NT2/D1 (cell line): ENCODE measurements at regions not wholly inside any gene's neighbourhood (a gene's known extent, or its start where the extent isn't known, plus 50 kb on each side); places are given as distances from the start of the nearest gene placed in this dataset.
A peak's percentile ranks its signal among the peaks of the same experiment; 100 is the strongest.

ENCODE experiments used
- DNase-seq: peaks from one replicate; pipeline ENCODE4 v3.0.0-alpha.2; 2011; ENCODE audit warnings: low read depth, low spot score
- H3K27me3 ChIP-seq: 2 replicates; pipeline ENCODE4 v1.6.0; 2011; ENCODE audit warnings: mild to moderate bottlenecking; ENCODE audit not compliant: insufficient read length, insufficient read depth
- H3K36me3 ChIP-seq: 2 replicates; pipeline ENCODE4 v1.6.1; 2011; ENCODE audit warnings: mild to moderate bottlenecking, low read length, mixed read lengths; ENCODE audit not compliant: insufficient read depth, insufficient read length
- H3K4me1 ChIP-seq: 2 replicates; pipeline ENCODE4 v1.5.1; 2011; ENCODE audit not compliant: insufficient read depth, insufficient read length
- H3K4me3 ChIP-seq: 2 replicates; pipeline ENCODE4 v1.5.1; 2011; ENCODE audit warnings: low read depth; ENCODE audit not compliant: insufficient read length
- H3K9ac ChIP-seq: 2 replicates; pipeline ENCODE4 v1.6.0; 2011; ENCODE audit warnings: low read depth; ENCODE audit not compliant: insufficient read length
- H3K9me3 ChIP-seq: 2 replicates; pipeline ENCODE4 v1.5.1; 2011; ENCODE audit warnings: mild to moderate bottlenecking, low read length; ENCODE audit not compliant: insufficient read depth
- SUZ12 ChIP-seq: IDR thresholded peaks from 2 replicates; pipeline ENCODE4 v1.6.1; 2011; ENCODE audit not compliant: insufficient read length, insufficient read depth; ENCODE audit errors: extremely low read depth
- YY1 ChIP-seq: IDR thresholded peaks from 2 replicates; pipeline ENCODE4 v1.6.1; 2011; ENCODE audit not compliant: insufficient read length, insufficient read depth
- ZNF274 ChIP-seq: IDR thresholded peaks from 2 replicates; pipeline ENCODE4 v1.6.1; 2011; ENCODE audit warnings: mild to moderate bottlenecking, low read depth, low read length

DNA sequence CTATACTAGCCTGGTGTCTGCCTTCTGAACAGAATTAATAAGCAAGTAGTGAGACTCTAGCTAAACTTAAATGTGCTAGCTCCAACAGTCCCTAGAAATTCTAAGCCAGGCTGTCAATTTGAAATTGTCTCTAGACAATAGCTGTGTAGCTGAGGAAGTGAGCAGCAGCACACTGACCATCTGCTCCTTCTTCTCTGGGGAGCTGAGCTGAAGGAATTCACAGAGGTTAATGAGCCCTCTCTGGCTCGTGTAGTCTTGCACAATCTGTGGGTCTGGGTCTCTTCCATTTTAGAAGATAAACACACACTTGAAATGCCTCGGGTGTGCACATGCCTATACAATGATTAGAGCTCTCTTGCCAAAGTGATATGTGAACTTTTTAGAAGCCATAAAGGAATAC lies 63.5 kb upstream of the BARX1 start:
- Histone ChIP-seq H3K36me3 (no peaks in the 10 kb centered on the region), H3K4me3 (no peak overlapping the region), H3K9ac (no peak overlapping the region), H3K4me1 (no peaks in the 10 kb centered on the region), H3K27me3 (no peaks in the 10 kb centered on the region), H3K9me3 (no peaks in the 10 kb centered on the region)
- TF ChIP-seq SUZ12, result no peak
- TF ChIP-seq ZNF274, result no peak
- TF ChIP-seq YY1, result no peak
- no peak for DNase-seq

DNA sequence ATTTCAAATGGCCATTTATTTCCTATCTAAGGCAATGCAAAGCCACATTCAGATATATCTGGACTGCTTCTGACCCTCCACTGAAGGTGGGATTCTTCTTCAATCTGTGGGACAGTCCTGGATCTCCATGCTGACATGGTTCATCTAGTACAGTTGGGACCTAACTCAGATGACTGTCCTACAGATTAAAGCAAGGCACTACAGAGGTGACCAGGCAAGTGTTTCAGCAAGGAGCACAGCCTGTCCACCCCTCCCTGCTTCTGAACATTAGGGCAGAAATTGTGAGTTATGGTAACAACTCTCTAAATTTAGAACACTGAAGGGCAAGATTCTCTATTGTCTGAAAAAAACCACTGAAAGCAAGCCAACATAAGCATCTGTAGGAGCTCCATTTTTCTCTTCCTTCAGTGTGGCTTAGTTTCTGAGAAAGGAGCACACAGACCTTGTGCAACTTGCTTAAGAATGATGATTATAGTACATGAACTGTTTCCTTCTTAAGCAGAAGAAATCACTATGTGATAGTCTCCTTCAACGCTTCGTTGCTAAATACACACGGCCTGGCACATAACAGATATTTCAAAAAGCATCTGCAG lies 62.9 kb upstream of the BARX1 start:
- no peak for DNase-seq
- no peak overlapping the region for H3K9ac ChIP-seq
- no peak for TF ChIP-seq YY1
- TF ChIP-seq ZNF274, result no peak
- no peak for TF ChIP-seq SUZ12
- no peak overlapping the region for H3K4me3 ChIP-seq
- no peaks in the 10 kb centered on the region for H3K4me1 ChIP-seq
- no peaks in the 10 kb centered on the region for H3K27me3 ChIP-seq
- H3K9me3 ChIP-seq, result no peaks in the 10 kb centered on the region
- H3K36me3 ChIP-seq, result no peaks in the 10 kb centered on the region

DNA sequence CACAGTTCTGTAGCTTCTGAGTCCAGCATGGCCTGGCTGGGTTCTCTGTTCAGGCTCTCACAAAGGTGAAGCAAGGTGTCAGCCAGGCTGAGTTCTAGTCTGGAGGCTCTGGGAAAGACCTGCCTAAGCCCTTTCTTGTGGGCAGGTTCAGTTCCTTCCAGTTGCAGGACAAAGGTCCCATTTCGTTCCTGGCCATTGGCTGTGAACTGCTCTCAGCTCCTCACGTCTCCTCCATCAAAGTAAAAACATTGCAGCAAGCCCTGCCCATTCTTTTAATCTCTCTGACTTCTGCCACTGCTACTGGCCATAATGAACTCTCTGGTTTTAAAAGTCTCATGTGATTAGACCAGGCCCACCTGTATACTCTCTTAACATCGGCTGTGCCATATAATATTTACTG lies 61.6 kb upstream of the BARX1 start:
- H3K36me3 ChIP-seq, result no peaks in the 10 kb centered on the region
- H3K4me3 ChIP-seq, result no peak overlapping the region
- DNase-seq, result no peak
- no peaks in the 10 kb centered on the region for H3K27me3 ChIP-seq
- no peak for TF ChIP-seq ZNF274
- H3K4me1 ChIP-seq, result no peaks in the 10 kb centered on the region
- no peaks in the 10 kb centered on the region for H3K9me3 ChIP-seq
- H3K9ac ChIP-seq, result no peak overlapping the region

DNA sequence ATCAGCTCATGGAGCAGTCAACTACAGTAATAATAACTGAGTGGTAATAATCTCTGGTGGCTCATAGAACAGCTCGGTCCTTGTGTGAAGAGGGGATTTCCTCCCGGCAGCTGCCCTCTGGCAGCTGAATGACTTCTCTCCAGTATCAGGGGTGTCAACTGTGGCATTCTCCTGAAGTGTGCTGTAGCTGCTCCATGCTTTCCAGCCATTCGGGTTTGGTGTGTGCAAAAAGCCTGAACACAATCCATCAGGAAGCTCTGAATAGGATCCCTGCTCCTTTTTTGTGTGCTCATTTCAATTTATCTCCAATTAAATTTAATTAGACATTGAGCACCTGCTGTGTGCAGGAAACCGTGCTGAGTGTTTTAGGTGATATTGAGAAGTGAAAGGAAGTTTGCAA lies 59.8 kb upstream of the BARX1 start:
- no peaks in the 10 kb centered on the region for H3K36me3 ChIP-seq
- no peaks in the 10 kb centered on the region for H3K9me3 ChIP-seq
- TF ChIP-seq SUZ12 (no peak), ZNF274 (no peak), YY1 (no peak)
- H3K4me3 ChIP-seq, result no peak overlapping the region
- no peaks in the 10 kb centered on the region for H3K27me3 ChIP-seq
- no peak for DNase-seq
- no peak overlapping the region for H3K9ac ChIP-seq
- H3K4me1 ChIP-seq, result no peaks in the 10 kb centered on the region

DNA sequence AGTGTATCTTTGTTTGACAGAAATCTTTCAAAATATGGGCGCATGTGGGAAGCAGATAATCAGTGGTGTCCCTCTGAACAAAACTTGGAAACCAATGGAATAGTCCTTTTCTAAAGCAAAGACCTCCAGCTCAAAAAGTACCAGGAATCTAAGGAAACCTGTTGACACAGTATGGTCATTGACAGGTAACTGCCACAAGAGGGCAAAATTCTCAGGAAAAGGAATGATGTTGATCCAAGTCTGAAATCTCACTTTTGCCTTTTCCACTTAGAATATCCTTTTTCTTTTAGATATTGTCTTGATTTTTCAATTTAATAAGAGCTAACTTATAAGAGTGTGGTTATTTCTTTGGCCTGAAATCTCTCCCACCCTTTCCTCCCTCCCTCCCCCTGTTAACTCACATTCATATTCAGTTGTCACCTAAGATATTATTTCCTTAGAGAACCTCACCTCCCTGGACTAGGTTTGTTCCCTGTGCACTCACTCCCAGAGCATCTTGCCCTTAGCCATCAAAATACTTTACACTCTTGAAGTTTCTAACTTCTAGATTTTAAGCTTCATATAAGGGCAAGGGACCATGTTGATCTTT lies 59.0 kb upstream of the BARX1 start:
- Histone ChIP-seq H3K36me3 (no peaks in the 10 kb centered on the region), H3K9me3 (no peaks in the 10 kb centered on the region), H3K27me3 (no peaks in the 10 kb centered on the region), H3K4me1 (no peaks in the 10 kb centered on the region), H3K4me3 (no peak overlapping the region), H3K9ac (no peak overlapping the region)
- TF ChIP-seq ZNF274, result no peak
- TF ChIP-seq SUZ12, result no peak
- no peak for TF ChIP-seq YY1
- DNase-seq, result peak; percentile 18

DNA sequence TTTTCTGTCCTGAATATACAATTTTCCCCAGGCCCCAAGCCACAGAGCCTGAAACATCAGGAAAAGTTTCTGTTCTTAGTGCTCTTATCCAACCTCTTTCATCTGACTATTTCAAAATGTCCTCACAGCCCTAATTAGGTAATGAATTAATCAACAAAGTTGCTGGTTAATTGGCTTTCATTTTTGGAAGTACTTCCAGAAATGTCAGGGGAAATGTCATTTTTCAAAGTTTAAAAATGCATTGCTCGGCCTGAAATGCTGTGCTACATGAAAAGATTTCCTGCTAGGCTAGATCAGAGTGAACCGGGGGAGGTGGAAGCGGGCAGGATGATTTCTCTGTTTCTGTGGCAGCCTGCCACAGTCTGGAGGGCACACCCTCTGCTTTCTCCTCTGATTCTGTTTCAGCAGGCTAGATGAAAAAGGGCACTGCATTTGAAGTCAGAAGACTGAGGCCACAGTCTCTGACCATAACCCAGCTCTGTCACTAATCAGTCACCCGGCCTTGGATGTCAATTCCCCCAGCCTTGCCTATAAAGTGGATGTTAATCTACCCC lies 55.9 kb upstream of the BARX1 start:
- peaks cover 2% of the 10 kb centered on the region for H3K4me1 ChIP-seq
- TF ChIP-seq YY1 (no peak), ZNF274 (no peak), SUZ12 (no peak)
- H3K27me3 ChIP-seq, result no peaks in the 10 kb centered on the region
- no peaks in the 10 kb centered on the region for H3K36me3 ChIP-seq
- H3K4me3 ChIP-seq, result no peak overlapping the region
- H3K9me3 ChIP-seq, result no peaks in the 10 kb centered on the region
- no peak for DNase-seq
- no peak overlapping the region for H3K9ac ChIP-seq

DNA sequence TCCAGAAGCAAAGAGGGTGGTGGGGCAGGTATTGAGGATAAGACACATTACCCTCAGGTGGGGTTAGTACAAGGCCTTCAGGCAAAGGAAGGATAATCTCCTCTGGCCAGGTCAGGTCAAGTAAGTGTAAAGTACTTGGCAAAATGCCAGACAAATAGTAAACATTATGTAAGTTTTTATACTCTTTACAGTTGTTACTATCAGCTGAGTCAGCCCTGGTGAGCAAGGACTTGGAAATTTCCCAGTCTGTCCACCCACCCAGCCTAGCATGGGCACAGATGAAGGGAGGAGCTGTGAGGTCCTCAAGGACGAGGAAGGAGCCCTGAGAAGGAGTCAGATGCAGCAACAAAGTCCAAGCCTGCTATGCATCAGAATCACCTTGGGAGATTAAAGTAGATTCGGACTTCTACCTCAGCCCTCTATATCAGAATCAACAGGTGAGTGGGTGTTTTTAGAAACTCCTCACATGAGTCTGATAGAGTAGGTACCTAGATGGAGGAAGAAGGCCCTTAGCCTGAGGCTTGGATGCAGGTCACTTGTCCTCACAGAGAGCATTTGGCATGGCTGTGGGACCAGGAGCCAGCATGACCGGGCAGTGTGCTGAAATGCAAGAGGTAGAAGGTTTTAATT lies 50.2 kb upstream of the BARX1 start:
- no peaks in the 10 kb centered on the region for H3K36me3 ChIP-seq
- peaks cover 2% of the 10 kb centered on the region for H3K4me1 ChIP-seq
- H3K9ac ChIP-seq, result no peak overlapping the region
- no peaks in the 10 kb centered on the region for H3K9me3 ChIP-seq
- H3K4me3 ChIP-seq, result no peak overlapping the region
- no peak for DNase-seq
- TF ChIP-seq SUZ12 (no peak), ZNF274 (no peak), YY1 (no peak)
- H3K27me3 ChIP-seq, result no peaks in the 10 kb centered on the region
